GM23248 (cell line): ENCODE measurements at regions not wholly inside any gene's neighbourhood (a gene's known extent, or its start where the extent isn't known, plus 50 kb on each side); places are given as distances from the start of the nearest gene placed in this dataset.

Experiments used
- DNase-seq: peaks from one replicate; pipeline ENCODE4 v3.0.0-alpha.2; 2015
- H2AFZ ChIP-seq: fragments of 200-600 bp; sonication (generic); 2 replicates; pipeline ENCODE4 v1.6.1; 2016; ENCODE audit warnings: antibody characterized with exemption
- H3F3A ChIP-seq: fragments of 200-600 bp; sonication (generic); 2 replicates; pipeline ENCODE4 v1.6.1; 2016; ENCODE audit warnings: mild to moderate bottlenecking, antibody characterized with exemption, mixed run types; ENCODE audit not compliant: insufficient read depth
- H3K27ac ChIP-seq: fragments of 200-600 bp; sonication (generic); 2 replicates; pipeline ENCODE4 v1.5.1; 2016; ENCODE audit warnings: mild to moderate bottlenecking
- H3K27me3 ChIP-seq: fragments of 200-600 bp; sonication (generic); replicated peaks from 2 replicates; pipeline ENCODE4 v1.6.1; 2016; ENCODE audit warnings: mild to moderate bottlenecking; ENCODE audit not compliant: insufficient read depth
- H3K36me3 ChIP-seq: fragments of 200-600 bp; sonication (generic); 2 replicates; pipeline ENCODE4 v1.6.1; 2016; ENCODE audit warnings: low read depth, mild to moderate bottlenecking
- H3K4me1 ChIP-seq: fragments of 200-600 bp; sonication (generic); 2 replicates; pipeline ENCODE4 v1.6.1; 2016; ENCODE audit warnings: mild to moderate bottlenecking; ENCODE audit not compliant: insufficient read depth
- H3K4me2 ChIP-seq: fragments of 200-600 bp; sonication (generic); one replicate; pipeline ENCODE4 v1.6.1; 2016; ENCODE audit warnings: mild to moderate bottlenecking; ENCODE audit not compliant: unreplicated experiment
- H3K4me3 ChIP-seq: fragments of 200-600 bp; sonication (generic); 2 replicates; pipeline ENCODE4 v1.5.1; 2016; ENCODE audit warnings: mild to moderate bottlenecking
- H3K79me2 ChIP-seq: fragments of 200-600 bp; sonication (generic); 2 replicates; pipeline ENCODE4 v1.6.1; 2016; ENCODE audit warnings: mild to moderate bottlenecking; ENCODE audit not compliant: insufficient read depth
- H3K9ac ChIP-seq: fragments of 200-600 bp; sonication (generic); 2 replicates; pipeline ENCODE4 v1.6.1; 2016; ENCODE audit warnings: mild to moderate bottlenecking
- H3K9me2 ChIP-seq: fragments of 200-600 bp; sonication (generic); 2 replicates; pipeline ENCODE4 v1.6.1; 2016; ENCODE audit warnings: mixed run types, mild to moderate bottlenecking, moderate library complexity; ENCODE audit not compliant: insufficient read depth
- H3K9me3 ChIP-seq: fragments of 200-600 bp; sonication (generic); one replicate; pipeline ENCODE4 v1.6.1; 2017; ENCODE audit warnings: low read depth
- H4K20me1 ChIP-seq: fragments of 200-600 bp; sonication (generic); 2 replicates; pipeline ENCODE4 v1.6.0; 2016; ENCODE audit not compliant: insufficient read depth
- EZH2 ChIP-seq: fragments of 200-600 bp; sonication (generic); IDR thresholded peaks from 2 replicates; pipeline ENCODE4 v1.6.1; 2018; ENCODE audit warnings: antibody characterized with exemption, mild to moderate bottlenecking; ENCODE audit not compliant: insufficient read depth, poor library complexity, severe bottlenecking
- EZH2phosphoT487 ChIP-seq: fragments of 200-600 bp; sonication (generic); IDR thresholded peaks from 2 replicates; pipeline ENCODE4 v1.6.1; 2018; ENCODE audit warnings: antibody characterized with exemption, moderate library complexity, mild to moderate bottlenecking, low read depth; ENCODE audit not compliant: insufficient read depth
- WGBS, 2 experiments: methylation state at CpG; one replicate each; pipeline ENCODE4 v1.1.6; 2015 to 2017; ENCODE audit warnings: low lambda C conversion rate in 2 of 2, low coverage in 1 of 2; ENCODE audit errors: missing lambda C conversion rate in 2 of 2; 5-methylcytosine and 5-hydroxymethylcytosine counted together
- in situ Hi-C: fragments of 300-500 bp; cut with MboI; formaldehyde crosslinking; loops from 2 replicates; pipeline ENCODE4 v1.15.0; 2020

- Histone ChIP-seq H3K9me2 (no peaks in the 10 kb centered on the region), H3K4me2 (no peak overlapping the region), H3K9me3 (no peaks in the 10 kb centered on the region), H3K27ac (no peak overlapping the region), H4K20me1 (no peaks in the 10 kb centered on the region), H3K4me1 (no peaks in the 10 kb centered on the region), H3K9ac (no peak overlapping the region), H3K4me3 (no peak overlapping the region), H3F3A (no peaks in the 10 kb centered on the region), H3K27me3 (no peaks in the 10 kb centered on the region), H3K36me3 (no peaks in the 10 kb centered on the region), H3K79me2 (no peaks in the 10 kb centered on the region), H2AFZ (no peak overlapping the region)
- 28 to 46% methylated on average over 4 to 5 of the region's 5 CpGs for WGBS, 2 experiments
- no peak for DNase-seq
- TF ChIP-seq EZH2phosphoT487: no peak
- TF ChIP-seq EZH2: no peak
- in situ Hi-C loops: no loop called here
Observed at GRCh38 chr5:26416911-26417310, 621.5 kb downstream of the CDH9 start.

- Histone ChIP-seq H3K4me3 (no peak overlapping the region), H3F3A (no peaks in the 10 kb centered on the region), H3K9me2 (no peaks in the 10 kb centered on the region), H3K4me1 (no peaks in the 10 kb centered on the region), H3K9ac (no peak overlapping the region), H3K79me2 (no peaks in the 10 kb centered on the region), H3K9me3 (no peaks in the 10 kb centered on the region), H3K36me3 (no peaks in the 10 kb centered on the region), H3K27me3 (no peaks in the 10 kb centered on the region), H3K4me2 (no peak overlapping the region), H4K20me1 (no peaks in the 10 kb centered on the region), H3K27ac (no peak overlapping the region), H2AFZ (no peak overlapping the region)
- no peak for TF ChIP-seq EZH2phosphoT487
- TF ChIP-seq EZH2: no peak
- 32 to 35% methylated on average over 12 of the region's 12 CpGs for WGBS, 2 experiments
- no peak for DNase-seq
- in situ Hi-C loops: no loop called here
Observed at GRCh38 chr5:26415987-26416779, 622.2 kb downstream of the CDH9 start.

- TF ChIP-seq EZH2phosphoT487: no peak
- no peak for TF ChIP-seq EZH2
- Histone ChIP-seq H3K4me1 (no peaks in the 10 kb centered on the region), H3K9me3 (no peaks in the 10 kb centered on the region), H3K27me3 (no peaks in the 10 kb centered on the region), H3K27ac (no peak overlapping the region), H3K9me2 (no peaks in the 10 kb centered on the region), H3K4me3 (no peak overlapping the region), H3K36me3 (no peaks in the 10 kb centered on the region), H2AFZ (no peak overlapping the region), H3F3A (no peaks in the 10 kb centered on the region), H3K79me2 (no peaks in the 10 kb centered on the region), H3K4me2 (no peak overlapping the region), H4K20me1 (no peaks in the 10 kb centered on the region), H3K9ac (no peak overlapping the region)
- 16 to 21% methylated on average over 5 of the region's 5 CpGs for WGBS, 2 experiments
- in situ Hi-C loops: no loop called here
- no peak for DNase-seq
Observed at GRCh38 chr5:26390608-26391007, 647.8 kb downstream of the CDH9 start.

- no peak overlapping the region for H3K4me3 ChIP-seq
- H3K27ac ChIP-seq: no peak overlapping the region
- no peaks in the 10 kb centered on the region for H3K4me1 ChIP-seq
- no peaks in the 10 kb centered on the region for H3K79me2 ChIP-seq
- H3K36me3 ChIP-seq: no peaks in the 10 kb centered on the region
- whole genome bisulfite sequencing, 2 experiments: 0% methylated on average over 1 of the region's 1 CpG
- in situ Hi-C loops: no loop called here
- H3K9ac ChIP-seq: no peak overlapping the region
- H3F3A ChIP-seq: no peaks in the 10 kb centered on the region
- H3K4me2 ChIP-seq: no peak overlapping the region
- no peak overlapping the region for H2AFZ ChIP-seq
- no peaks in the 10 kb centered on the region for H4K20me1 ChIP-seq
- TF ChIP-seq EZH2phosphoT487: no peak
- no peak for TF ChIP-seq EZH2
- H3K9me2 ChIP-seq: no peaks in the 10 kb centered on the region
- no peaks in the 10 kb centered on the region for H3K9me3 ChIP-seq
- DNase-seq: no peak
- H3K27me3 ChIP-seq: no peaks in the 10 kb centered on the region
Observed at GRCh38 chr5:26388976-26389375, 649.4 kb downstream of the CDH9 start.
